Cardiac muscle cell (in vitro differentiated cells and primary cell): ENCODE measurements at regions not wholly inside any gene's neighbourhood (a gene's known extent, or its start where the extent isn't known, plus 50 kb on each side); places are given as distances from the start of the nearest gene placed in this dataset.

Source experiments
- DNase-seq, 2 donors: peaks; one replicate each; pipeline versions ENCODE4 v3.0.0 to v3.0.0-alpha.2; 2010 to 2017; ENCODE audit warnings: low read depth in 1 of 2, low spot score in 1 of 2
- H3K27ac ChIP-seq: fragments of 200-600 bp; sonication (generic); 2 replicates; pipeline ENCODE4 v1.5.1; 2016
- H3K27me3 ChIP-seq: fragments of 200-600 bp; sonication (generic); 2 replicates; pipeline ENCODE4 v1.6.0; 2016; ENCODE audit warnings: control low read depth
- H3K36me3 ChIP-seq: fragments of 200-600 bp; sonication (generic); 2 replicates; pipeline ENCODE4 v1.5.1; 2016; ENCODE audit warnings: control low read depth
- H3K4me1 ChIP-seq: fragments of 200-600 bp; sonication (generic); 2 replicates; pipeline ENCODE4 v1.8.1; 2017; ENCODE audit warnings: low read depth, mild to moderate bottlenecking, mixed run types
- H3K4me3 ChIP-seq: fragments of 200-600 bp; sonication (generic); 2 replicates; pipeline ENCODE4 v1.5.1; 2016; ENCODE audit warnings: mild to moderate bottlenecking
- H3K9me3 ChIP-seq: fragments of 200-600 bp; sonication (generic); 2 replicates; pipeline ENCODE4 v1.5.1; 2017; ENCODE audit warnings: low read depth, mild to moderate bottlenecking, control low read depth
- CTCF ChIP-seq: IDR thresholded peaks from 2 replicates; pipeline ENCODE4 v1.5.1; 2012; ENCODE audit warnings: low read depth, mild to moderate bottlenecking, low read length

- Histone ChIP-seq H3K27me3 (no peaks in the 10 kb centered on the region), H3K4me1 (peaks cover 13% of the 10 kb centered on the region), H3K9me3 (no peaks in the 10 kb centered on the region), H3K27ac (no peak overlapping the region), H3K4me3 (no peak overlapping the region), H3K36me3 (no peaks in the 10 kb centered on the region)
- DNase-seq: peak in 1 of 2 donors; percentile 64
- TF ChIP-seq CTCF: no peak
Observed at GRCh38 chr13:40350283-40350992, 316.0 kb downstream of the FOXO1 start.

GRCh38 chr13:40351537-40352379, 314.7 kb downstream of the FOXO1 start:
- H3K27ac ChIP-seq: no peak overlapping the region

GRCh38 chr13:40352380-40352778, 314.1 kb downstream of the FOXO1 start:
- Histone ChIP-seq H3K27ac (no peak overlapping the region), H3K27me3 (no peaks in the 10 kb centered on the region), H3K9me3 (no peaks in the 10 kb centered on the region), H3K36me3 (no peaks in the 10 kb centered on the region), H3K4me1 (peaks cover 13% of the 10 kb centered on the region), H3K4me3 (no peak overlapping the region)
- DNase-seq: peak in 1 of 2 donors; percentile 68
- TF ChIP-seq CTCF: no peak

More at GRCh38 chr13:40351537-40352379, 314.7 kb downstream of the FOXO1 start:
- H3K4me3 ChIP-seq: no peak overlapping the region
- H3K36me3 ChIP-seq: no peaks in the 10 kb centered on the region
- H3K4me1 ChIP-seq: peaks cover 13% of the 10 kb centered on the region
- no peaks in the 10 kb centered on the region for H3K9me3 ChIP-seq
- no peak for DNase-seq
- no peak for TF ChIP-seq CTCF
- no peaks in the 10 kb centered on the region for H3K27me3 ChIP-seq

- Histone ChIP-seq H3K4me1 (peaks cover 13% of the 10 kb centered on the region), H3K4me3 (no peak overlapping the region), H3K27ac (no peak overlapping the region), H3K9me3 (no peaks in the 10 kb centered on the region), H3K36me3 (no peaks in the 10 kb centered on the region), H3K27me3 (no peaks in the 10 kb centered on the region)
- TF ChIP-seq CTCF: no peak
- DNase-seq: peak; percentile 39 to 53
Observed at GRCh38 chr13:40352802-40353562, 313.5 kb downstream of the FOXO1 start.

- Histone ChIP-seq H3K27ac (no peak overlapping the region), H3K27me3 (no peaks in the 10 kb centered on the region), H3K9me3 (no peaks in the 10 kb centered on the region), H3K4me1 (peaks cover 13% of the 10 kb centered on the region), H3K4me3 (no peak overlapping the region), H3K36me3 (no peaks in the 10 kb centered on the region)
- no peak for TF ChIP-seq CTCF
- no peak for DNase-seq
Observed at GRCh38 chr13:40355126-40355724, 311.2 kb downstream of the FOXO1 start.
